SK-N-SH (cell line): ENCODE measurements at regions not wholly inside any gene's neighbourhood (a gene's known extent, or its start where the extent isn't known, plus 50 kb on each side); places are given as distances from the start of the nearest gene placed in this dataset.

ENCODE experiments used
- CTCF ChIA-PET: fragments of 300-600, 350-600 bp; formaldehyde crosslinking; extraction: SDS; loops from one replicate; lab custom pipeline; 2021; lab: Yijun Ruan, JAX
- POLR2A ChIA-PET: fragments of 350-600 bp; sonication (Branson Sonifier 250); formaldehyde crosslinking; extraction: SDS; loops from one replicate; lab custom pipeline; 2020; ENCODE audit warnings: antibody characterized with exemption, inconsistent platforms; lab: Yijun Ruan, JAX
- DNase-seq: peaks from one replicate; pipeline ENCODE4 v3.0.0; 2012
- H2AFZ ChIP-seq: fragments of 200-600 bp; sonication (generic); 2 replicates; pipeline ENCODE4 v1.8.1; 2016; ENCODE audit warnings: antibody characterized with exemption, mild to moderate bottlenecking, low read depth
- H3F3A ChIP-seq: fragments of 200-600 bp; sonication (generic); replicated peaks from 2 replicates; pipeline ENCODE3; 2016; ENCODE audit warnings: antibody characterized with exemption, mild to moderate bottlenecking; ENCODE audit not compliant: insufficient read depth
- H3K27ac ChIP-seq, 2 experiments: fragments of 200-500 bp in 1 of 2; fragments of 200-600 bp in 1 of 2; sonication (Bioruptor generic) in 1 of 2; sonication (generic), shearing (Covaris generic) in 1 of 2; 2 replicates each; pipeline versions ENCODE4 v1.5.1 to v1.6.1; 2014 to 2016; ENCODE audit warnings: low read depth in 2 of 2, inconsistent platforms in 1 of 2, low read length in 1 of 2, mild to moderate bottlenecking in 1 of 2, mixed read lengths in 1 of 2
- H3K27me3 ChIP-seq: fragments of 200-600 bp; sonication (generic), shearing (Covaris generic); 2 replicates; pipeline ENCODE4 v1.6.1; 2016; ENCODE audit warnings: mixed run types; ENCODE audit not compliant: insufficient read depth
- H3K36me3 ChIP-seq, 2 experiments: fragments of 200-500 bp in 1 of 2; fragments of 200-600 bp in 1 of 2; sonication (Bioruptor generic) in 1 of 2; sonication (generic) in 1 of 2; replicated peaks in 1 of 2; 2 replicates each; pipeline versions ENCODE3 to v1.5.1; 2014 to 2016; ENCODE audit warnings: low read length in 1 of 2, mild to moderate bottlenecking in 1 of 2; ENCODE audit not compliant: insufficient read depth in 2 of 2, control insufficient read depth in 1 of 2
- H3K4me1 ChIP-seq, 2 experiments: fragments of 200-500 bp in 1 of 2; fragments of 200-600 bp in 1 of 2; sonication (Bioruptor generic) in 1 of 2; sonication (generic), shearing (Covaris generic) in 1 of 2; 2 replicates each; pipeline versions ENCODE4 v1.5.1 to v1.6.1; 2014 to 2016; ENCODE audit warnings: low read depth in 1 of 2, low read length in 1 of 2, mixed run types in 1 of 2; ENCODE audit not compliant: insufficient read depth in 2 of 2, control insufficient read depth in 1 of 2
- H3K4me2 ChIP-seq: fragments of 200-600 bp; sonication (generic), shearing (Covaris generic); 2 replicates; pipeline ENCODE4 v1.6.1; 2017; ENCODE audit warnings: mixed run types
- H3K4me3 ChIP-seq, 2 experiments: fragments of 200-500 bp in 1 of 2; fragments of 200-600 bp in 1 of 2; sonication (Bioruptor generic) in 1 of 2; sonication (generic), shearing (Covaris generic) in 1 of 2; 2 replicates each; pipeline versions ENCODE4 v1.5.1 to v1.8.1; 2014 to 2016; ENCODE audit warnings: low read depth in 2 of 2, inconsistent platforms in 1 of 2, low read length in 1 of 2, mild to moderate bottlenecking in 1 of 2, mixed read lengths in 1 of 2, moderate library complexity in 1 of 2
- H3K79me2 ChIP-seq: fragments of 200-600 bp; sonication (generic); 2 replicates; pipeline ENCODE4 v1.8.1; 2017; ENCODE audit warnings: mild to moderate bottlenecking; ENCODE audit not compliant: insufficient read depth
- H3K9ac ChIP-seq: fragments of 200-600 bp; sonication (generic); 2 replicates; pipeline ENCODE4 v1.6.1; 2017; ENCODE audit warnings: mixed run types
- H3K9me2 ChIP-seq: fragments of 200-600 bp; sonication (generic); 2 replicates; pipeline ENCODE4 v1.6.1; 2017; ENCODE audit warnings: mixed run types
- H3K9me3 ChIP-seq: fragments of 200-600 bp; sonication (generic); 2 replicates; pipeline ENCODE4 v1.6.1; 2017; ENCODE audit warnings: mixed run types, mild to moderate bottlenecking, moderate library complexity
- H4K20me1 ChIP-seq: fragments of 200-600 bp; sonication (generic); 2 replicates; pipeline ENCODE4 v1.6.1; 2017; ENCODE audit warnings: mild to moderate bottlenecking, mixed run types; ENCODE audit not compliant: insufficient read depth
- EZH2phosphoT487 ChIP-seq: fragments of 200-600 bp; sonication (generic); IDR thresholded peaks from 2 replicates; pipeline ENCODE4 v1.6.1; 2017; ENCODE audit warnings: low read depth, mixed run types, mild to moderate bottlenecking, antibody characterized with exemption, moderate library complexity, borderline replicate concordance
- FOSL2 ChIP-seq: IDR thresholded peaks from 2 replicates; pipeline ENCODE4 v1.4.0; 2012; ENCODE audit warnings: low read depth, mild to moderate bottlenecking, moderate library complexity, borderline replicate concordance
- FOXM1 ChIP-seq: IDR thresholded peaks from 2 replicates; pipeline ENCODE4 v1.4.0; 2012; ENCODE audit warnings: low read depth, mild to moderate bottlenecking
- GABPA ChIP-seq: IDR thresholded peaks from 2 replicates; pipeline ENCODE4 v1.4.0; 2012; ENCODE audit warnings: low read depth, mild to moderate bottlenecking
- MEF2A ChIP-seq: IDR thresholded peaks from 2 replicates; pipeline ENCODE4 v1.4.0; 2012; ENCODE audit warnings: low read depth, borderline replicate concordance
- POLR2AphosphoS5 ChIP-seq: IDR thresholded peaks from 2 replicates; pipeline ENCODE4 v1.6.1; 2012; ENCODE audit warnings: low read depth, low read length
- TAF1 ChIP-seq: IDR thresholded peaks from 2 replicates; pipeline ENCODE4 v1.6.1; 2012; ENCODE audit warnings: low read depth, mild to moderate bottlenecking, low read length, moderate library complexity, borderline replicate concordance
- WGBS: methylation state at CpG from one replicate; pipeline ENCODE4 v1.1.6; 2017; ENCODE audit warnings: low lambda C conversion rate; 5-methylcytosine and 5-hydroxymethylcytosine counted together
- TF ChIP-seq, protein P1 (sequence below): IDR thresholded peaks from 2 replicates; pipeline ENCODE4 v1.4.0; 2012; ENCODE audit warnings: low read depth, borderline replicate concordance
- TF ChIP-seq, protein P2 (sequence below): IDR thresholded peaks from 2 replicates; pipeline ENCODE4 v1.4.0; 2012; ENCODE audit warnings: low read depth, borderline replicate concordance

- ChIA-PET POLR2A (no interaction called here), CTCF (no interaction called here)
- H3K27me3 ChIP-seq = no peaks in the 10 kb centered on the region
Observed at GRCh38 chr10:33919244-33919643, 584.8 kb upstream of the NRP1 start.

GRCh38 chr10:33917069-33917780 lies 582.8 kb upstream of the NRP1 start:
- Histone ChIP-seq H3K79me2 (no peaks in the 10 kb centered on the region), H3K4me1 (no peaks in the 10 kb centered on the region; a peak in 1 of 4 replicates), H3K9ac (no peak overlapping the region), H3K9me2 (no peaks in the 10 kb centered on the region), H3K9me3 (no peaks in the 10 kb centered on the region), H3K27ac (no peak overlapping the region), H3K4me2 (no peak overlapping the region), H3F3A (no peaks in the 10 kb centered on the region), H3K4me3 (no peak overlapping the region), H4K20me1 (no peaks in the 10 kb centered on the region), H2AFZ (no peak overlapping the region), H3K36me3 (no peaks in the 10 kb centered on the region), H3K27me3 (no peaks in the 10 kb centered on the region)
- POLR2A ChIA-PET = no interaction called here
- CTCF ChIA-PET = interaction anchor here (1.3 kb wide), 1 partner anchor 11 kb away, joined by 3 read pairs; no protein-coding TSS in a partner anchor
- no peak for DNase-seq
- TF ChIP-seq, protein P1, sequence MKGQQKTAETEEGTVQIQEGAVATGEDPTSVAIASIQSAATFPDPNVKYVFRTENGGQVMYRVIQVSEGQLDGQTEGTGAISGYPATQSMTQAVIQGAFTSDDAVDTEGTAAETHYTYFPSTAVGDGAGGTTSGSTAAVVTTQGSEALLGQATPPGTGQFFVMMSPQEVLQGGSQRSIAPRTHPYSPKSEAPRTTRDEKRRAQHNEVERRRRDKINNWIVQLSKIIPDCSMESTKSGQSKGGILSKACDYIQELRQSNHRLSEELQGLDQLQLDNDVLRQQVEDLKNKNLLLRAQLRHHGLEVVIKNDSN = no peak
- TF ChIP-seq, protein P2, sequence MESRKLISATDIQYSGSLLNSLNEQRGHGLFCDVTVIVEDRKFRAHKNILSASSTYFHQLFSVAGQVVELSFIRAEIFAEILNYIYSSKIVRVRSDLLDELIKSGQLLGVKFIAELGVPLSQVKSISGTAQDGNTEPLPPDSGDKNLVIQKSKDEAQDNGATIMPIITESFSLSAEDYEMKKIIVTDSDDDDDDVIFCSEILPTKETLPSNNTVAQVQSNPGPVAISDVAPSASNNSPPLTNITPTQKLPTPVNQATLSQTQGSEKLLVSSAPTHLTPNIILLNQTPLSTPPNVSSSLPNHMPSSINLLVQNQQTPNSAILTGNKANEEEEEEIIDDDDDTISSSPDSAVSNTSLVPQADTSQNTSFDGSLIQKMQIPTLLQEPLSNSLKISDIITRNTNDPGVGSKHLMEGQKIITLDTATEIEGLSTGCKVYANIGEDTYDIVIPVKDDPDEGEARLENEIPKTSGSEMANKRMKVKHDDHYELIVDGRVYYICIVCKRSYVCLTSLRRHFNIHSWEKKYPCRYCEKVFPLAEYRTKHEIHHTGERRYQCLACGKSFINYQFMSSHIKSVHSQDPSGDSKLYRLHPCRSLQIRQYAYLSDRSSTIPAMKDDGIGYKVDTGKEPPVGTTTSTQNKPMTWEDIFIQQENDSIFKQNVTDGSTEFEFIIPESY = no peak
- no peak for TF ChIP-seq MEF2A
- WGBS = 66% methylated on average over 8 of the region's 8 CpGs

More at GRCh38 chr10:33919244-33919643, 584.8 kb upstream of the NRP1 start:
- no peak for DNase-seq
- TF ChIP-seq GABPA (no peak), TAF1 (no peak), EZH2phosphoT487 (no peak), POLR2AphosphoS5 (no peak), FOXM1 (no peak), FOSL2 (no peak)
- TF ChIP-seq, protein P1 = no peak
- Histone ChIP-seq H3K9me2 (no peaks in the 10 kb centered on the region), H3K4me2 (no peak overlapping the region), H3F3A (no peaks in the 10 kb centered on the region), H2AFZ (no peak overlapping the region), H3K36me3 (no peaks in the 10 kb centered on the region), H3K9me3 (no peaks in the 10 kb centered on the region), H4K20me1 (no peaks in the 10 kb centered on the region), H3K27ac (no peak overlapping the region), H3K79me2 (no peaks in the 10 kb centered on the region), H3K9ac (no peak overlapping the region), H3K4me1 (no peaks in the 10 kb centered on the region; a peak in 1 of 4 replicates), H3K4me3 (no peak overlapping the region)
- WGBS = 57% methylated on average over 1 of the region's 1 CpG
